ENCODE measurements at regions not wholly inside any gene's neighbourhood (a gene's known extent, or its start where the extent isn't known, plus 50 kb on each side); places are given as distances from the start of the nearest gene placed in this dataset.

GRCh38 chr22:27226666-27227065 is 569.3 kb downstream of the MIAT start:
- no peak for DNase-seq (ENCODE audit: low spot score)

- no peak for DNase-seq (ENCODE audit: low spot score)
These were observed 571.4 kb downstream of the MIAT start for GRCh38 chr22:27228771-27229170.

GRCh38 chr22:27230189-27230588 is 571.4 kb downstream of the MN1 start:
- DNase-seq (ENCODE audit: low spot score): no peak

- no peak for DNase-seq (ENCODE audit: low spot score)
These were observed 570.3 kb downstream of the MN1 start for GRCh38 chr22:27231266-27231665.

GRCh38 chr22:27232077-27232476 is 569.5 kb downstream of the MN1 start:
- DNase-seq (ENCODE audit: low spot score): no peak

GRCh38 chr22:27237080-27237741 is 564.3 kb downstream of the MN1 start:
- no peak for DNase-seq (ENCODE audit: low spot score)

- no peak for DNase-seq (ENCODE audit: low spot score)
These were observed 562.5 kb downstream of the MN1 start for GRCh38 chr22:27238935-27239510.

GRCh38 chr22:27239520-27239919 is 562.0 kb downstream of the MN1 start:
- no peak for DNase-seq (ENCODE audit: low spot score)

- no peak for DNase-seq (ENCODE audit: low spot score)
These were observed 561.1 kb downstream of the MN1 start for GRCh38 chr22:27240298-27241075.

- DNase-seq (ENCODE audit: low spot score): no peak
These were observed 559.9 kb downstream of the MN1 start for GRCh38 chr22:27241430-27242321.

- DNase-seq (ENCODE audit: low spot score): no peak
These were observed 559.1 kb downstream of the MN1 start for GRCh38 chr22:27242474-27242873.

GRCh38 chr22:27242917-27243589 is 558.5 kb downstream of the MN1 start:
- DNase-seq (ENCODE audit: low spot score): no peak

GRCh38 chr22:27244328-27244727 is 557.2 kb downstream of the MN1 start:
- no peak for DNase-seq (ENCODE audit: low spot score)

- DNase-seq (ENCODE audit: low spot score): no peak
These were observed 556.5 kb downstream of the MN1 start for GRCh38 chr22:27245056-27245455.

- no peak for DNase-seq (ENCODE audit: low spot score)
These were observed 555.0 kb downstream of the MN1 start for GRCh38 chr22:27246558-27246957.

- no peak for DNase-seq (ENCODE audit: low spot score)
These were observed 553.7 kb downstream of the MN1 start for GRCh38 chr22:27247701-27248434.

- no peak for DNase-seq (ENCODE audit: low spot score)
These were observed 551.1 kb downstream of the MN1 start for GRCh38 chr22:27250418-27250817.

GRCh38 chr22:27250886-27251285 is 550.7 kb downstream of the MN1 start:
- DNase-seq (ENCODE audit: low spot score): no peak

GRCh38 chr22:27251563-27251962 is 550.0 kb downstream of the MN1 start:
- DNase-seq (ENCODE audit: low spot score): no peak

- no peak for DNase-seq (ENCODE audit: low spot score)
These were observed 549.1 kb downstream of the MN1 start for GRCh38 chr22:27252282-27253049.
